Karpas-422 (cell line): ENCODE measurements at regions not wholly inside any gene's neighbourhood (a gene's known extent, or its start where the extent isn't known, plus 50 kb on each side); places are given as distances from the start of the nearest gene placed in this dataset.

ENCODE experiments used
- DNase-seq: peaks from one replicate; pipeline ENCODE4 v3.0.0-alpha.2; 2015
- H2AFZ ChIP-seq: fragments of 200-600 bp; sonication (generic); 2 replicates; pipeline ENCODE4 v1.6.1; 2014; ENCODE audit warnings: antibody characterized with exemption, low read length, mixed read lengths
- H3K27ac ChIP-seq: fragments of 200-600 bp; sonication (generic); 2 replicates; pipeline ENCODE4 v1.5.1; 2014; ENCODE audit warnings: mild to moderate bottlenecking, low read length, moderate library complexity
- H3K27me3 ChIP-seq: fragments of 200-600 bp; sonication (generic); 2 replicates; pipeline ENCODE4 v1.6.1; 2014; ENCODE audit warnings: low read length, mixed read lengths
- H3K36me3 ChIP-seq: fragments of 200-600 bp; sonication (generic); 2 replicates; pipeline ENCODE4 v1.6.1; 2014; ENCODE audit warnings: low read length, mixed read lengths; ENCODE audit not compliant: insufficient read depth
- H3K4me1 ChIP-seq: fragments of 200-600 bp; sonication (generic); 2 replicates; pipeline ENCODE4 v1.6.1; 2014; ENCODE audit warnings: mild to moderate bottlenecking, low read length, mixed read lengths
- H3K4me2 ChIP-seq: fragments of 200-600 bp; sonication (generic); 2 replicates; pipeline ENCODE4 v1.6.1; 2014; ENCODE audit warnings: low read length, low read depth, mild to moderate bottlenecking; ENCODE audit not compliant: poor library complexity, severe bottlenecking
- H3K4me3 ChIP-seq: fragments of 200-600 bp; sonication (generic); 2 replicates; pipeline ENCODE4 v1.5.1; 2014; ENCODE audit warnings: mild to moderate bottlenecking, antibody characterized with exemption, low read length, mixed read lengths
- H3K79me2 ChIP-seq: fragments of 200-600 bp; sonication (generic); 2 replicates; pipeline ENCODE4 v1.6.1; 2014; ENCODE audit warnings: mild to moderate bottlenecking, low read length, mixed read lengths
- H3K9ac ChIP-seq: fragments of 200-600 bp; sonication (generic); 2 replicates; pipeline ENCODE4 v1.6.0; 2014; ENCODE audit warnings: low read length
- H3K9me2 ChIP-seq: fragments of 200-600 bp; sonication (generic), shearing (Covaris generic); replicated peaks from 2 replicates; pipeline ENCODE4 v1.6.0; 2014; ENCODE audit warnings: mild to moderate bottlenecking, low read length, moderate library complexity; ENCODE audit not compliant: insufficient read depth
- H3K9me3 ChIP-seq: fragments of 300-700, 200-600 bp; sonication (generic); 2 replicates; pipeline ENCODE4 v1.6.1; 2014; ENCODE audit warnings: low read length, mixed read lengths
- H4K20me1 ChIP-seq: fragments of 200-600 bp; sonication (generic); 2 replicates; pipeline ENCODE4 v1.6.1; 2014; ENCODE audit warnings: mild to moderate bottlenecking, antibody characterized with exemption, low read length, low read depth; ENCODE audit not compliant: insufficient read depth

GRCh38 chr21:14687268-14687625 is 141.1 kb upstream of the SAMSN1 start:
- Histone ChIP-seq H3K27me3 (no peaks in the 10 kb centered on the region), H3K9ac (no peak overlapping the region), H3K4me3 (no peak overlapping the region), H3K9me3 (0 out of 2 replicates have a peak, but pooled peaks cover 3% of the 10 kb centered on the region), H4K20me1 (no peaks in the 10 kb centered on the region), H3K79me2 (no peaks in the 10 kb centered on the region), H3K36me3 (no peaks in the 10 kb centered on the region), H3K9me2 (no peaks in the 10 kb centered on the region), H3K4me1 (no peaks in the 10 kb centered on the region), H3K27ac (no peak overlapping the region), H2AFZ (no peak overlapping the region), H3K4me2 (no peak overlapping the region)
- DNase-seq: no peak

GRCh38 chr21:14686466-14687267 is 140.6 kb upstream of the SAMSN1 start:
- peak; percentile 41 for DNase-seq
- H3K4me3 ChIP-seq: no peak overlapping the region
- H3K9me3 ChIP-seq: no peaks in the 10 kb centered on the region
- H3K9ac ChIP-seq: no peak overlapping the region
- no peaks in the 10 kb centered on the region for H3K4me1 ChIP-seq
- H3K9me2 ChIP-seq: no peaks in the 10 kb centered on the region
- H3K27ac ChIP-seq: no peak overlapping the region
- no peaks in the 10 kb centered on the region for H3K79me2 ChIP-seq
- H3K36me3 ChIP-seq: no peaks in the 10 kb centered on the region
- no peaks in the 10 kb centered on the region for H4K20me1 ChIP-seq
- H3K27me3 ChIP-seq: no peaks in the 10 kb centered on the region
- no peak overlapping the region for H2AFZ ChIP-seq
- no peak overlapping the region for H3K4me2 ChIP-seq

- Histone ChIP-seq H3K4me2 (no peak overlapping the region), H3K27me3 (no peaks in the 10 kb centered on the region), H3K79me2 (no peaks in the 10 kb centered on the region), H3K9ac (no peak overlapping the region), H3K36me3 (no peaks in the 10 kb centered on the region), H3K9me2 (no peaks in the 10 kb centered on the region), H3K9me3 (no peaks in the 10 kb centered on the region), H3K4me1 (no peaks in the 10 kb centered on the region), H2AFZ (no peak overlapping the region), H4K20me1 (no peaks in the 10 kb centered on the region), H3K27ac (no peak overlapping the region), H3K4me3 (no peak overlapping the region)
- peak; percentile 42 for DNase-seq
Observed at GRCh38 chr21:14685568-14685967, 139.5 kb upstream of the SAMSN1 start.

GRCh38 chr21:14684071-14684470 is 138.0 kb upstream of the SAMSN1 start:
- H3K4me1 ChIP-seq: no peaks in the 10 kb centered on the region
- no peak overlapping the region for H2AFZ ChIP-seq
- H3K4me2 ChIP-seq: no peak overlapping the region
- H3K27me3 ChIP-seq: no peaks in the 10 kb centered on the region
- no peaks in the 10 kb centered on the region for H3K9me3 ChIP-seq
- H3K4me3 ChIP-seq: no peak overlapping the region
- H3K9me2 ChIP-seq: no peaks in the 10 kb centered on the region
- H3K36me3 ChIP-seq: no peaks in the 10 kb centered on the region
- no peaks in the 10 kb centered on the region for H4K20me1 ChIP-seq
- DNase-seq: no peak
- no peaks in the 10 kb centered on the region for H3K79me2 ChIP-seq
- H3K9ac ChIP-seq: no peak overlapping the region
- H3K27ac ChIP-seq: no peak overlapping the region

- DNase-seq: no peak
- Histone ChIP-seq H3K4me1 (no peaks in the 10 kb centered on the region), H4K20me1 (no peaks in the 10 kb centered on the region), H3K27me3 (no peaks in the 10 kb centered on the region), H2AFZ (no peak overlapping the region), H3K9ac (no peak overlapping the region), H3K79me2 (no peaks in the 10 kb centered on the region), H3K36me3 (no peaks in the 10 kb centered on the region), H3K27ac (no peak overlapping the region), H3K4me2 (no peak overlapping the region), H3K4me3 (no peak overlapping the region), H3K9me3 (no peaks in the 10 kb centered on the region), H3K9me2 (no peaks in the 10 kb centered on the region)
Observed at GRCh38 chr21:14683063-14683462, 136.9 kb upstream of the SAMSN1 start.

- no peaks in the 10 kb centered on the region for H3K9me2 ChIP-seq
- H3K9me3 ChIP-seq: peaks cover 5% of the 10 kb centered on the region; the same call in 1 of the 2 replicates
- H3K27me3 ChIP-seq: no peaks in the 10 kb centered on the region
- no peak overlapping the region for H3K4me3 ChIP-seq
- H3K36me3 ChIP-seq: no peaks in the 10 kb centered on the region
- H3K27ac ChIP-seq: no peak overlapping the region
- H3K79me2 ChIP-seq: no peaks in the 10 kb centered on the region
- DNase-seq: no peak
- H3K4me2 ChIP-seq: no peak overlapping the region
- H2AFZ ChIP-seq: no peak overlapping the region
- H3K9ac ChIP-seq: no peak overlapping the region
- H3K4me1 ChIP-seq: no peaks in the 10 kb centered on the region
- no peaks in the 10 kb centered on the region for H4K20me1 ChIP-seq
Observed at GRCh38 chr21:14678973-14679574, 133.0 kb upstream of the SAMSN1 start.

- no peak for DNase-seq
- Histone ChIP-seq H3K27me3 (no peaks in the 10 kb centered on the region), H3K9ac (no peak overlapping the region), H3K36me3 (no peaks in the 10 kb centered on the region), H3K4me2 (no peak overlapping the region), H3K4me1 (no peaks in the 10 kb centered on the region), H3K9me2 (no peaks in the 10 kb centered on the region), H4K20me1 (no peaks in the 10 kb centered on the region), H3K4me3 (no peak overlapping the region), H2AFZ (no peak overlapping the region), H3K79me2 (no peaks in the 10 kb centered on the region), H3K27ac (no peak overlapping the region), H3K9me3 (peaks cover 5% of the 10 kb centered on the region; the same call in 1 of the 2 replicates)
Observed at GRCh38 chr21:14677639-14678179, 131.6 kb upstream of the SAMSN1 start.

- H3K27me3 ChIP-seq: no peaks in the 10 kb centered on the region
- no peaks in the 10 kb centered on the region for H3K9me2 ChIP-seq
- no peak overlapping the region for H2AFZ ChIP-seq
- no peaks in the 10 kb centered on the region for H4K20me1 ChIP-seq
- H3K36me3 ChIP-seq: no peaks in the 10 kb centered on the region
- no peaks in the 10 kb centered on the region for H3K4me1 ChIP-seq
- no peak overlapping the region for H3K9ac ChIP-seq
- peaks cover 8% of the 10 kb centered on the region; the same call in 1 of the 2 replicates for H3K9me3 ChIP-seq
- no peak overlapping the region for H3K4me3 ChIP-seq
- no peaks in the 10 kb centered on the region for H3K79me2 ChIP-seq
- H3K27ac ChIP-seq: no peak overlapping the region
- H3K4me2 ChIP-seq: no peak overlapping the region
- DNase-seq: no peak
Observed at GRCh38 chr21:14677013-14677412, 130.9 kb upstream of the SAMSN1 start.
